PC-3 (cell line): ENCODE measurements at regions not wholly inside any gene's neighbourhood (a gene's known extent, or its start where the extent isn't known, plus 50 kb on each side); places are given as distances from the start of the nearest gene placed in this dataset.

Source experiments
- ATAC-seq: fragments of 200-7000 bp; cut with Tn5 transposase; 2 replicates; pipeline ENCODE4 v1.9.1; 2020; ENCODE audit warnings: mild to moderate bottlenecking, moderate library complexity
- BruUV-seq: library from RNA; stranded (reverse); fragments of 400-500 nt; replicated peaks from 2 replicates; lab custom pipeline; 2021; lab: Mats Ljungman, UMichigan
- CTCF ChIA-PET: fragments of 300-600 bp; sonication (Branson Sonifier 250); formaldehyde crosslinking; loops from one replicate; lab custom pipeline; 2022; ENCODE audit warnings: antibody characterized with exemption; lab: Charles Lee
- POLR2A ChIA-PET: fragments of 300-600 bp; sonication (Branson Sonifier 250); formaldehyde crosslinking; loops from one replicate; lab custom pipeline; 2022; ENCODE audit warnings: antibody characterized with exemption; ENCODE audit not compliant: unreplicated experiment; lab: Charles Lee
- DNase-seq: peaks from one replicate; pipeline ENCODE4 v3.0.0-alpha.2; 2015
- H2AFZ ChIP-seq: fragments of 300-600 bp; sonication (generic); 2 replicates; pipeline ENCODE4 v1.6.0; 2016; ENCODE audit warnings: antibody characterized with exemption, low read length
- H3F3A ChIP-seq: fragments of 300-600 bp; sonication (generic); one replicate; pipeline ENCODE4 v1.6.0; 2017; ENCODE audit warnings: antibody characterized with exemption, low read length, control low read depth, mild to moderate bottlenecking; ENCODE audit not compliant: unreplicated experiment
- H3K27ac ChIP-seq: fragments of 300-600 bp; sonication (generic); 2 replicates; pipeline ENCODE4 v1.5.1; 2016; ENCODE audit warnings: mild to moderate bottlenecking, low read length
- H3K27me3 ChIP-seq: fragments of 300-600 bp; sonication (generic); 2 replicates; pipeline ENCODE4 v1.6.1; 2016; ENCODE audit warnings: low read length, mixed read lengths
- H3K36me3 ChIP-seq: fragments of 300-600 bp; sonication (generic); 2 replicates; pipeline ENCODE4 v1.6.1; 2016; ENCODE audit warnings: low read depth, mixed run types, low read length, mixed read lengths
- H3K4me1 ChIP-seq: fragments of 300-600 bp; sonication (generic); 2 replicates; pipeline ENCODE4 v1.5.1; 2016; ENCODE audit warnings: low read length; ENCODE audit not compliant: insufficient read depth
- H3K4me2 ChIP-seq: fragments of 300-600 bp; sonication (generic); 2 replicates; pipeline ENCODE4 v1.6.0; 2016; ENCODE audit warnings: low read length
- H3K4me3 ChIP-seq: fragments of 300-600 bp; sonication (generic); 2 replicates; pipeline ENCODE4 v1.5.1; 2016; ENCODE audit warnings: mild to moderate bottlenecking, low read length, mixed read lengths
- H3K79me2 ChIP-seq: fragments of 300-600 bp; sonication (generic); 2 replicates; pipeline ENCODE4 v1.6.1; 2017; ENCODE audit warnings: low read length, mixed read lengths
- H3K9ac ChIP-seq: fragments of 300-600 bp; sonication (generic); 2 replicates; pipeline ENCODE4 v1.6.0; 2016; ENCODE audit warnings: mild to moderate bottlenecking, low read length
- H3K9me2 ChIP-seq: fragments of 300-600 bp; sonication (generic); replicated peaks from 2 replicates; pipeline ENCODE4 v1.6.1; 2016; ENCODE audit warnings: mixed run types, low read length, mixed read lengths
- H3K9me3 ChIP-seq: fragments of 300-600 bp; sonication (generic); 2 replicates; pipeline ENCODE4 v1.6.1; 2016; ENCODE audit warnings: low read length, mixed read lengths
- H4K20me1 ChIP-seq: fragments of 300-600 bp; sonication (generic); 2 replicates; pipeline ENCODE4 v1.6.1; 2016; ENCODE audit warnings: low read length, mixed read lengths
- CTCF ChIP-seq: fragments of 300-600 bp; sonication (generic); conservative IDR thresholded peaks from 2 replicates; pipeline ENCODE4 v1.5.1; 2017; ENCODE audit warnings: antibody characterized with exemption, low read depth, mild to moderate bottlenecking, low read length
- EZH2 ChIP-seq: fragments of 300-600 bp; sonication (generic); IDR thresholded peaks from one replicate; pipeline ENCODE4 v1.6.1; 2017; ENCODE audit warnings: antibody characterized with exemption, mild to moderate bottlenecking, low read length; ENCODE audit not compliant: unreplicated experiment
- EZH2phosphoT487 ChIP-seq: fragments of 300-600 bp; sonication (generic); IDR thresholded peaks from 2 replicates; pipeline ENCODE4 v1.6.1; 2018; ENCODE audit warnings: mild to moderate bottlenecking, antibody characterized with exemption, low read length, borderline replicate concordance
- intact Hi-C: fragments of 100-400 bp; cut with micrococcal nuclease; formaldehyde crosslinking; loops from 2 replicates; pipeline ENCODE4 v1.9.0; 2023

DNA sequence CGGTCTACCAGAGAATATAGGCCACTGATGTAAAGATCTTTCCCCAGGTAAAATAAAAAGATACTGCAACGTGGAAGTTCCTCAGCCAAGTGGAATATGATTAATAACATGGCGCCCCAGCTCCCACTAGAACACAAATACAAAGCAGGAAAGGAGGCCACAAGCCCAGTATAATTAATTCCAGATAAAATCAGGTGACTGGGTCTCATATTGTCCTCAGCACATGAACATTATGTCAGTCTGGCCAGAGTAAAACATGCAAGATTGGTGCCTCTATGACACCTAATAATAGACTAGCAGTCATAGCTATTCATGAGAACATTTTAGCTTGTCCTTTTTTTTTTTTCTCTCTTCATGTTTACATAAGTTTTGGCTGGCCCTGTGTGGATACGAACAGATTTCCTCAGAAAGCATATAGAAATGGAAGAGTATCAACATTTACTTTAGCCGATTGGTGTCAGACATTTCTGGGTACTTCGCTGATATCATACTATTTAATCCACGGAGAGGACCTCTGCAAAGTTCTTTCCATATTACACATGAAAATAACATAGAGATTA lies 523.8 kb upstream of the SETBP1 start:
- H3K79me2 ChIP-seq: no peaks in the 10 kb centered on the region
- H3F3A ChIP-seq: no peaks in the 10 kb centered on the region
- no peak overlapping the region for H3K9ac ChIP-seq
- no peak overlapping the region for H3K27ac ChIP-seq
- no peaks in the 10 kb centered on the region for H3K9me2 ChIP-seq
- H3K4me2 ChIP-seq: no peak overlapping the region
- ChIA-PET POLR2A (no interaction called here), CTCF (interaction anchor here (0.6 kb wide), 1 partner anchor 870 kb away, joined by 3 read pairs; no protein-coding TSS in a partner anchor)
- no peak for TF ChIP-seq EZH2phosphoT487
- TF ChIP-seq CTCF: no peak
- no peak for TF ChIP-seq EZH2
- no peaks in the 10 kb centered on the region for H3K4me1 ChIP-seq
- intact Hi-C loops: no loop called here
- no peaks in the 10 kb centered on the region for H3K9me3 ChIP-seq
- no peaks in the 10 kb centered on the region for H3K27me3 ChIP-seq
- no peak overlapping the region for H3K4me3 ChIP-seq
- no peaks in the 10 kb centered on the region for H3K36me3 ChIP-seq
- DNase-seq (no peak), ATAC-seq (no peak)
- no TSS peak for BruUV-seq
- no peaks in the 10 kb centered on the region for H4K20me1 ChIP-seq
- H2AFZ ChIP-seq: no peak overlapping the region

DNA sequence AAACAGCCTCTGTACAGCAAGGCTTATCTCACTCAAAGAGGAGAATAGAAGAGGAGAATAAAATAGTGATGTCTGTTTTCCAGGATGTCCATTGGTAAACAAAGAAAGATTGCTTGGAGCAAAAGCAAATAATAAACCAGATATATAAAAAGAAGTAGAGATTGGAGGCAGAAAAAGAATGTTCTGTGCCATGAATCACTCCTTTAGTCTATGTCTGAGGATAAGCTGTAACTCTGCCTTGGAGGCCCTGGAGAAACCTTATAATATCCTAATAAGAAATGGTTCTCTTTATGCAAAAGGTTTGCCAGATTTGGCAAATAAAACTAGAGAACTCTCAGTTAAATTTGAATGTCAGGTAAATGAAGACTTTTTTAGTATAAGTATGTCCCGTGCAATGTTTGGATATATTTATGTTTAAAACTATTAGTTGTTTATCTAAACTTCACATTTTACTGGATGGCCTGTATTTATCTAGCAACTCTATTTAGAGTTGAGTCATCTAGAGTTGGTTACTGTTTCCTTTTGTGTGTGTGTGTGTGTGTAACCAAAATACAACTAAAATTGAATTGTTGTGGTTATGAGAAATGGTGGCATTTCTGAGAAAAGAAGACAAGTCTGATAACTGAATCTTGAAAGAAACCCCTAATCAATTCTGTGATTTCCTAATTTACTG lies 510.3 kb upstream of the SETBP1 start:
- peak overlapping the region; percentile 22; the same call in 1 of the 2 replicates for H3K4me2 ChIP-seq
- ChIA-PET CTCF (no interaction called here), POLR2A (no interaction called here)
- H4K20me1 ChIP-seq: no peaks in the 10 kb centered on the region
- no peak overlapping the region for H3K9ac ChIP-seq
- BruUV-seq: no TSS peak
- no peaks in the 10 kb centered on the region for H3F3A ChIP-seq
- no peaks in the 10 kb centered on the region for H3K79me2 ChIP-seq
- no peak overlapping the region for H2AFZ ChIP-seq
- H3K9me2 ChIP-seq: no peaks in the 10 kb centered on the region
- no peak overlapping the region for H3K4me3 ChIP-seq
- H3K27me3 ChIP-seq: no peaks in the 10 kb centered on the region
- DNase-seq (peak; percentile 27), ATAC-seq (peak; percentile 92)
- H3K36me3 ChIP-seq: no peaks in the 10 kb centered on the region
- intact Hi-C loops: no loop called here
- TF ChIP-seq CTCF (no peak), EZH2phosphoT487 (no peak), EZH2 (no peak)
- H3K27ac ChIP-seq: peak overlapping the region; percentile 65
- H3K4me1 ChIP-seq: peaks cover 14% of the 10 kb centered on the region
- no peaks in the 10 kb centered on the region for H3K9me3 ChIP-seq

- ChIA-PET POLR2A (no interaction called here), CTCF (no interaction called here)
- intact Hi-C loops: no loop called here
- no peaks in the 10 kb centered on the region for H3K9me3 ChIP-seq
- ATAC-seq (no peak), DNase-seq (no peak)
- H3K4me3 ChIP-seq: no peak overlapping the region
- no peak overlapping the region for H3K4me2 ChIP-seq
- no TSS peak for BruUV-seq
- H3K79me2 ChIP-seq: no peaks in the 10 kb centered on the region
- no peaks in the 10 kb centered on the region for H3F3A ChIP-seq
- H3K9me2 ChIP-seq: no peaks in the 10 kb centered on the region
- no peak overlapping the region for H2AFZ ChIP-seq
- peaks cover 14% of the 10 kb centered on the region for H3K4me1 ChIP-seq
- no peaks in the 10 kb centered on the region for H3K27me3 ChIP-seq
- H3K9ac ChIP-seq: no peak overlapping the region
- no peak for TF ChIP-seq CTCF
- TF ChIP-seq EZH2phosphoT487: no peak
- TF ChIP-seq EZH2: no peak
- no peaks in the 10 kb centered on the region for H4K20me1 ChIP-seq
- 0 out of 2 replicates have a peak overlapping the region, but pooled peaks have one; percentile 65 for H3K27ac ChIP-seq
- H3K36me3 ChIP-seq: no peaks in the 10 kb centered on the region
These were observed 509.4 kb upstream of the SETBP1 start for GRCh38 chr18:44171301-44171700.
